ENCODE measurements at regions not wholly inside any gene's neighbourhood (a gene's known extent, or its start where the extent isn't known, plus 50 kb on each side); places are given as distances from the start of the nearest gene placed in this dataset.

GRCh38 chr3:182393151-182393550, 400.2 kb upstream of the ATP11B start:
- TF ChIP-seq CTCF (IDR thresholded peaks at IDR 0.05; ENCODE audit: insufficient read depth, low read length): no peak
- no peak for TF ChIP-seq REST (IDR thresholded peaks at IDR 0.05; ENCODE audit: insufficient replicate concordance, low read depth)

All from HL-60 (cell line).